ENCODE measurements at regions not wholly inside any gene's neighbourhood (a gene's known extent, or its start where the extent isn't known, plus 50 kb on each side); places are given as distances from the start of the nearest gene placed in this dataset.

- DNase-seq: peak; percentile 29
These were observed 412.7 kb downstream of the LMO7 start for GRCh38 chr13:76048675-76049375.

DNA sequence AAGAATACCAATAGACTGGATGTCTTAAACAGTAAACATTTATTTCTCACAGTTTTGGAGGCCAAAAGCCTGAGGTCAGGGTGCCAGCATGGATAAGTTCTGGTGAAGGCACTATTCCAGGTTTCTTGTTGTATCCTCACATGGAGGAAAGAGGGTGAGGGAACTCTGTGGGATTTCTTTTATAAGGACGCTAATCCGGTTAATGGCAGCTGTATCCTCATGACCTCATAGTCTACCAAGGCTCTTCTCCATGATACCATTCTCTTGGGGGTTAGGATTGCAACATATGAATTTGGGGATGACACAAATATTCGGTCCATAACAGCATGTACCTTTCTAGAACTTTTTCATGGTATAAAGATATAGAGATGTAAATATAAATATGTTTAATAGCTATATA lies 412.0 kb downstream of the LMO7 start:
- DNase-seq: no peak

DNA sequence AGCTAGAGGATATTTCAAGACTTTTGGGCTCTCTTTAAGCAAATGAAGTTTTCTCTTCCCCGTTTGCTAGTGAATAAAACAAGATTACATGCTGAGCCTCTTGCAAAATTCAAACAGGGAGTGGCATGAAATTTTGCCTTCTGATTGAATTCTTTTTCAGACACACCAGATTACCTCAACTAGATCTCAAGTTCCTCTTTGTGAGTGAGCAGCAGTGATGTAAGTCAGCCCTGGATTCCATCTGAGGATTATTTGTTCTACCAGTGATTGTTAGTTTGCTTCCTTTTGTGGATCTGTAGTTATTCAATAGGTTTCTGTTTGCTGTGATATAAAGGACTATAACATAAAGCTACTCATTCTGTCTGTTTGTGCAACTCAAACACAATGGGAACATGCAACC lies 407.7 kb downstream of the LMO7 start:
- DNase-seq: no peak

DNA sequence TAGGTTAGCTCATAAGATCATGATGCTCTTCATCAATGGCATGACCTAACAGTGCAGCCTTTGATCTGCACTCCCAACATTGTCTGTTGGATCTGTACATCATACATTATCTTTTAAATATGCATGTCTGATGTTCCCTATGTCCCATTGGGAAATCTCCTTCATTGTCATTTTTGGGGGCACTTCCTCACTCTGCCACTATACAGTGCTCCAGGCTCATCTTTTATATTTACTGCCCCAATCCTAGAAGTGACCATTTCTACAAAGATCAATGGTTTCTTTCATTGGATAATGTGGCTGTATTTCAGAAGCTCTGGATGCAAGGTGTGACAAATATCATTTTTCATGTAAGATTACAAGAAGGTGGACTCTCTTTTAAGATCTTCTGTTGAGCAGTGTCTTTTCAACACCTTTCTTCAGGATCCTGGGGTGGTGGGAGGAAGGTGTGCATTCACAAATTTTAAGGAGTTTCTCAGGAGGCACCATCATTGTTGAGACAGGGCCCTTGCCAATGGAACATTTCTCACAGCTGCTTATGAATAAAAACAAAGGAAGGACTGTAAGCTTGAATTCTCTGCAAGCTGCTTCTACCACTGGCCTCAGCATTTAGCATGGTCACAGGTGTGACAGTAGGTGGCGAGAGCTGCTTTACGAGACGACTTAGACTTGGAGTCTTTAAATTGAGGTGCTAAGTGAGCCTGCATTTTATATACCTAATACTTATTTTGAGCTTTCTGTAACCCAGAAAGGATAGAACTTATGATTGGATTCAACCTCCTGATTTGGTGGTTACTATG lies 403.0 kb downstream of the LMO7 start:
- no peak for DNase-seq

- DNase-seq: no peak
These were observed 400.0 kb downstream of the LMO7 start for GRCh38 chr13:76036176-76036575.

- no peak for DNase-seq
These were observed 399.6 kb downstream of the LMO7 start for GRCh38 chr13:76035711-76036110.

DNA sequence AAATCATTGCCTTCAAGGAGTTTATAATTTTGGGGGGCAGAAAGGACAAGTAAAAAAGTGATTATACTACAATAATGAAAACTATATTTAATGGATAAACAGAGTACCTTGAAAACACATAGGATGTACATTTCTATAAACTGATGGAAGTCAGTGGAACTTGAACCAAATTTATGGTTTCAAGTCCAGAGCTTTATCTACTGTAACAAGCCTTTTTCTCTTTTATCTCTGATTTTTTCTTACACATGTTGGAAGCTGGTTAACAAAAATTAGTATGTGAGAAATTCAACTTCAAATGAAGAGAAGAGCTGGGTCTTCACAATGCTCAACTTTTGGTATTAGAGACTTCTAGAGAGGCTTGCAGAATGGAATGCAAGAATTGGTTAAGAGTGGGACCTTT lies 393.6 kb downstream of the LMO7 start:
- no peak for DNase-seq

DNA sequence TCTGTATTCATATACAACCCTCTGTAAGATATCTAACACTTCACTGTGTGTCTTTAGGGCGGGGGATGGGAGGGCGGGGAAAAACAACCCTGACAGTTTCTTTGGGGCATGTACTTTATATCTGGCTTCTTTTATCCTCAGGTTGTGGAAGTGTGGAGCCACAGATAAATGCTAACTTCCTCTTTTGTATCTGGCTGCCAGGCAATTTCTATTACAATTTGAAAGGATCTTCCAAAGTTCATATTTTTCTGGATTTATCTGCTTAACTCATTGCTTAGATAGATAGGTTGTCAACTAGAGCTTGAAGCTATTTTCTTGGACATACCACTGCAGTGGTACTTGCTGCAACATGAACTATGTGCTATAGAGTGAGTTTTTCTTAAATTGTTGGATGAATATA lies 393.0 kb downstream of the LMO7 start:
- DNase-seq: no peak

DNA sequence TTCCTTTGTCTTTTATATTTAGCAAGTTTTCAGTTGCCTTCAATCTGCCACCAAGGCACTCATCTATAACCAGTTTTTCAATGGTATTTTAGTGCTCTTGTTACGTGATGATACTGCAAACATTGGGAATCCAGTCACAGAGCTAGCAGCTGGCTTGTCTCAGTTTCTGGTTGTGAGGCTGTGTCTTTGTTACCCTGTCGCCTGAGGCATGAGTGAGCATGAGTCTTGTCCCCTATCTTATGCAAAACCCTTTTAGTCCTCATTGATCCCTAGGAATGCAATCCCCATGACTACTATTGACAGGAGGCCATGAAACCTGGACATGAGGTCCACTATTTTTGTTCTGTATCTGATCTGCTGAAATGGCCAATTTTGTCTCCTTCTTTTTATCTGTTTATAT lies 391.0 kb downstream of the LMO7 start:
- DNase-seq: no peak

DNA sequence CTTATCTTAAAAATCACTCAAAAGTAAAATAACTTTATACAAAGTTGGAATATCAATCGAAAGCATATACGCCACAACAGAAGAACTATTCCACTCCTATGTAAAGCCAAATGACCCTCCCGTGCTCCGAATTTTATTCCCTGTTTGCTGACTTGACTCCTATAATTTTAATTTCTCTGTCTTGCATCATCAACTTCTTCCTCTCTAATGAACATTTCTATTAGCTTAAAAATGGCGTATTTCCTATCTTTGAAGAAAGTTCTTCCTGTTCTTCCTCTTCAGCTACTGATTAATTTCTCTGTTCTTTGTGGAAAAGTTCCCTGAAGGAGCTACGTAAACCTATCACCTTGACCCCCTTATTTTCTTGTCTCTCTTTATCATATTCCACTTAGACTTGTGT lies 389.3 kb downstream of the LMO7 start:
- no peak for DNase-seq

DNA sequence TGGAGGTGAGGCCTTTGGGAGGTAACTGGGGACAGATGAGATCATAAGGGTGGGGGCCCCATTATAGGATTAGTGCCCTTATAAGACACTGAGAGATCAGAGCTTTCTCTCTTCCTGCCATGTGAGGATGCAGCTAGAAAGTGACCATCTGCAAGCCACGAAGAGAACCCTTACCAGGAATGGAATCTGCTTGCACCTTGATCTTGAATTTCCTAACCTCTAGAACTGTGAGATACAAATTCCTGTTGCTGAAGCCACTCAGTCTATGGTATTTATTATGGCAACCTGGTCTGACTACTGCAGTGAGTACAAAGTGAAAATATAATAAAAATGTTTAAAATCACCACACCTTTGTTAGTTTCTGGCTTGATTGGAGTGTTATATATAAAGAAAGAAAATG lies 388.0 kb downstream of the LMO7 start:
- no peak for DNase-seq

- no peak for DNase-seq
These were observed 387.5 kb downstream of the LMO7 start for GRCh38 chr13:76023652-76024051.

DNA sequence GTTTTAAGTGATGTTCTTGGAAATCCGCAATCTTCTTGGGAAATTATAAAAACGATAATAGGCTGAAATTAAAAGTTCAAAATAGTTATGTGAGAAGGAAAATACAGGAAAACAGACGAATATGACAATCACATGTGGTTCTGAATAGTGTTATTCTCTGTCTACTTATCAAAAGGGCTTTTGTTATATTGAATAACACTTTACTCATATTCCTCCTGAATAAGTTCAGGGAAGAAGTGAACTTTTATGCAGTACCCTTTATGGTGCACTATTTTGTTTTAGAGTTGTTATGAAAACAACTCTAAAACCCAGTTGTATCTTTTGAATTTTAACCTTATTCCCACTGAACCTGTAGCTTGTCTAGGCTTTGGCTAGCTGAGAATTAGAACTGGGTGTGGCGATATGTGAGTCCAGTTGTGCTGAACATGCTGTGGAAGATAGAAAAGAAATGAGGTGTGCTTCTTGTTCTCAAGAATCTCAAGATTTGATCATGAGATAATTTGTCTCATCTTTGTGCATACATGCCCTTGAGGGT lies 384.4 kb downstream of the LMO7 start:
- DNase-seq: no peak

DNA sequence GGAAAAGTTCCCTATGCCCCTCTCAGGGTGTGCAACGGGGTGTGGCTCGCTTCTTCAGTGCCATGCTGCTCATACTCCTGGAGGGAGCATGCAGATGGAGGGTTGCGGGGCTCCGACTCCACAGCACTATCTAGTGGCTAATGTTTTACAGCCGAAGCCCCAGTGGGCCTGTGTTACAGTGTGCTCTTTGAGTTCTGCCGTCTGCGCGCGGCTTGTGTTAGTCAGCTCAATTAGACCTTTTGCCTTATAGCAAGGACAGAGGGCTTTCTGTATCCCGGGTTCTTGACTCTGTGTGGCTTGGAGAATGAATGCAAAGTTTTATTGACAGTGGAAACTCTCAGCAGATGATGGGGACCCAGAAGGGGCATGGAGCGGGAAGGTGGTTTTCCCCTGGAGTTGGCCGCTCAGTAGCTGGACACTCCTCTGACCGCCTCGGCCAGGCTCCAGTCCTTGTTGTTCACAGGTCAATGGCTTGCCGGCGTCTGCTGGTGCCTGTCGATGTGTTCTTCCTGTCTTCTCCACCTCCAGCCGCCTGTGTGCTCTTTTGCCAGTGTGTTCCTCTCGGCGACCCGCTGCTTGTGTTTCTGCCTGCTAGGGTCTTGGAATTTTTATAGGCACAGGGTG lies 383.4 kb downstream of the LMO7 start:
- peak; percentile 3 for DNase-seq

- no peak for DNase-seq
These were observed 381.9 kb downstream of the LMO7 start for GRCh38 chr13:76017861-76018556.

GRCh38 chr13:76016799-76017400 lies 380.8 kb downstream of the LMO7 start:
- no peak for DNase-seq

DNA sequence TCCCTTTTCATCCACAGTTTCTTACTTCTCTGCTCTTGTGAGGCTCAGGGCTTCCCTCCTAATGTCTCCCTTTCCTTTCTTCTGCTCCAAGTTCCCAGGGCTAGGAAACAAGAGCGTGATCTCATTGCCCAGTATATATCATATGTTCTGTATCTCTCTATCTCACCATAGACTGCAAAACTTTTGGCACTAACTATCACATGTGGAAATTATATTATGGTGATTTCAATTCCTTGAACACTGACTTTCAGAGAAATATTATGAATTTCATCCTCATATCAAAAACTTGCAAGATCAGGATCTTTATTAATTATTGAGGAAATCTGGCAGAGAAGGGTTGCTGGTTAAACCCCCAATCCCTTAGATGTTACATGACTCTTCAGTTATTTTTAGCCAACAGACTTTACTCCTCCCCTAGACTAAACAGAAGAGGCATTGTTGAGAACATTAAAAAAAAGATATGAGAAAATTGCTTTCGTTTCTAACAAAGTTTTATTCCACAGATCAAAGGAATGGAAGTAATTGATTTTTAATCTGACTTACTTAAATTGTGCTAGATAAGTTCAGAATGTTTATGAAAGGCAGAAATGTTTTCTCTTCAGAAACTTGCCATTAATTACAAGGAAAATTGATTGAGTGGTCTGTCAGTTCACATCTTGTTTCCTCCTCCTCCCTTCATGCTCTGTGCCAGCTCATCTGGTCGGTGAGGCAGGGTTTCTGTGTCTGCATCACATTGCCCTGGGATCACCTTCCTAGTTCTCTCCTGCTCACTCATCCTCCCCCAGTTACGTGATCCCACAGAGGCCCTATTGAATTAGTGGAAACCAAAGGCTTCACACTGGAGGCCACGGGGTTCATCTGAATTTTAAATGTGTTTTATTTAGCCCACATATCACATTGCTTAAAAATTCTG lies 378.5 kb downstream of the LMO7 start:
- peak; percentile 75 for DNase-seq

- no peak for DNase-seq
These were observed 376.1 kb downstream of the LMO7 start for GRCh38 chr13:76012091-76012721.

DNA sequence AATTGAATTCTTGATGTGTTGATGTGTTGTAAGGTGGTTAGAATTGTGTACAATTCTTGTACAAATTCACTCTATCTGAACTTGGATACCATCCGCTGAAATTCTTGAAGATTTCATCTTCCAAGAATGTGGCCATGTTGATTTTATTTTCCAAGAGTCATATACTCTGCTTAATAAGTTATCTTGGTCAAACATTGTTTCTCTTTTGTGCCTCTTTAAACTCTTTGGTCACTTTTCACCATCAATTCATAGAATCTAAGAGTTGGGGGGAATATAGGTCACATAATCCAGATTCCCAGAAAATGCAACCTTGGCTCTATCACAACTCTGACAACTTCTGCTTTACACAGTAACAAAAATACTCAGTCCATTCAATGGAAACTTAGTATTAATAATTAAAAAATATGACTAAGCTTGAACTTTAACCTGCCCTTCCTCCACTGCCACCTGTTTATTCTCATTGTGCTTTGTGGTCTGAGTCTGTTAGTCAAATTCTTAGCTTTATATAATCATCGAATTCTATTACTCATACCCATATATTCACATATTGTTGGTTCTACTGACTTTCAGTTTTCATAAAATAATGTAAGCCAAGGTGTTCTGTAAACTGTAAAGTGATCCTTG lies 373.2 kb downstream of the LMO7 start:
- no peak for DNase-seq

- no peak for DNase-seq
These were observed 368.3 kb downstream of the LMO7 start for GRCh38 chr13:76004416-76004815.
